ENCODE measurements at regions not wholly inside any gene's neighbourhood (a gene's known extent, or its start where the extent isn't known, plus 50 kb on each side); places are given as distances from the start of the nearest gene placed in this dataset.
"Not testable (repeated sequence)": the region's sequence is repeated elsewhere in the genome, so short reads cannot be mapped to it uniquely, and the experiment has no call there.

DNA sequence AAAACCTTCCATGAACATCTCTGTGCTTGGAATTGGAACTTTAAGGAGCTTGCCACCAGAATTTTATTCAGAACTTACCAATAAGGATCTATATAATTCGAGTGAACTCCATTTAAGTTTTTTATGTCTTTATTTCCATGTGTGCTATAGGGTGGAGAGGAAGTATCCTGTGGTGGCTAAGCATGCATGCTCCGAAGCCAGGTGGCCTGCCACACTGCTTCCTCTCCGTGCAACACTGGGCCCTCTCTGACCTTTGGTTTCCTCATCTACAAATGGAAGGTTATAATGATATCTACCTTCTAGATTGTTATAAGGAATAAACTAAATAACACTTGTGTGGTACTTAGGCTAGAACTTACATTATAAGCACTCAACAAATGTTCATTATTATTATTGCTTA, 382.1 kb downstream of the PTPRC start:
- ChIA-PET POLR2A (no interaction called here), CTCF (no interaction called here)
- H3K9me3 ChIP-seq (ENCODE audit: control insufficient read depth, insufficient read depth, low read depth, low read length) = no peaks in the 10 kb centered on the region
- no peak for TF ChIP-seq ZNF211 (tag by site-specific recombination; IDR thresholded peaks at IDR 0.05; ENCODE audit: low read depth)
- TF ChIP-seq ZNF621 (tag by site-specific recombination; IDR thresholded peaks at IDR 0.05) = no peak
- TF ChIP-seq, protein P1, sequence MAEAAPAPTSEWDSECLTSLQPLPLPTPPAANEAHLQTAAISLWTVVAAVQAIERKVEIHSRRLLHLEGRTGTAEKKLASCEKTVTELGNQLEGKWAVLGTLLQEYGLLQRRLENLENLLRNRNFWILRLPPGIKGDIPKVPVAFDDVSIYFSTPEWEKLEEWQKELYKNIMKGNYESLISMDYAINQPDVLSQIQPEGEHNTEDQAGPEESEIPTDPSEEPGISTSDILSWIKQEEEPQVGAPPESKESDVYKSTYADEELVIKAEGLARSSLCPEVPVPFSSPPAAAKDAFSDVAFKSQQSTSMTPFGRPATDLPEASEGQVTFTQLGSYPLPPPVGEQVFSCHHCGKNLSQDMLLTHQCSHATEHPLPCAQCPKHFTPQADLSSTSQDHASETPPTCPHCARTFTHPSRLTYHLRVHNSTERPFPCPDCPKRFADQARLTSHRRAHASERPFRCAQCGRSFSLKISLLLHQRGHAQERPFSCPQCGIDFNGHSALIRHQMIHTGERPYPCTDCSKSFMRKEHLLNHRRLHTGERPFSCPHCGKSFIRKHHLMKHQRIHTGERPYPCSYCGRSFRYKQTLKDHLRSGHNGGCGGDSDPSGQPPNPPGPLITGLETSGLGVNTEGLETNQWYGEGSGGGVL (tag by site-specific recombination; IDR thresholded peaks at IDR 0.05) = no peak
- no peak overlapping the region for H3K4me3 ChIP-seq (ENCODE audit: low read depth, low read length)
- H3K4me1 ChIP-seq (ENCODE audit: control insufficient read depth, insufficient read depth, low read length) = no peaks in the 10 kb centered on the region
- no peak overlapping the region for H3K27ac ChIP-seq (ENCODE audit: extremely low read depth, low read depth, low read length)
- no peaks in the 10 kb centered on the region for H3K36me3 ChIP-seq (ENCODE audit: control insufficient read depth in 2 of 2, insufficient read depth in 1 of 2, low read length in 2 of 2)

DNA sequence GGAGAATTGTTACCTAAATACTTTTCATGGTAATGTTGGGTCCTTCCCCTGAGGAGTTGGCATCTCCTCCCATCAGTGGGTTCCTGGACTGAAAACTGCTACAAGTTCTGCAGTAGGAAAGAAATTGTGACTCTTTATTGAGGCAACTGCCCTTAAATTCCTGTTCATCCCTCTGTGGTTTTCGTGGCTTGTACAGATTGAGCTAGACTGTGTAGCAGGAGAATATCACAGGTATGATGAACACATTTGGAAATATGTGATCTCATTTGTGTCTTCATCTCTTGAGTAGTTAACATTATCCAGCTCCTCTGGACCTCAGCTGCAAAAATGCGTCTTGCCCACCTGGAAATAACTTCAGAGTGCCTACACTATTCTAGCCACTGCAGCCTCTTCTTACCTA, 390.6 kb downstream of the PTPRC start:
- H3K36me3 ChIP-seq (ENCODE audit: control insufficient read depth in 2 of 2, insufficient read depth in 1 of 2, low read length in 2 of 2) = no peaks in the 10 kb centered on the region
- CTCF ChIA-PET = no interaction called here
- POLR2A ChIA-PET = no interaction called here

DNA sequence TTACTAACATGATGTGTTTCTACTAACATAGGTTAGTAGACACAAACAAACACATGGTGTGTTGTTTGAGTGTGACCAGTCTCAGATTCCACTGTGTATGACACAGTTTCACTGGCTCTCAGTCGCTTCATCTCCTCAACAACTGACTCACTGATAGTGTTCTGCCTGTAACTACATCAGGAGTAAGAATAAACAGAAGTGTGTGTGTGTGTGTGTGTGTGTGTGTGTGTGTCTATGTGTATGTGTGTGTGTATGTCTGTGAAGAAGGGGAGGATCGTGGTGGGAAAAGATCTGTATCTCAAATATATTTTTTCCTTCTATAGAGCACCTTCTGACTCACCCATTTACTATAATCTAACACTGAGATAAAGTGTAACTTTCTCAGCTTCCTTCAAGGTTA, 391.0 kb downstream of the PTPRC start:
- Histone ChIP-seq H3K4me3 (ENCODE audit: low read depth, low read length) (no peak overlapping the region), H3K9me3 (ENCODE audit: control insufficient read depth, insufficient read depth, low read depth, low read length) (no peaks in the 10 kb centered on the region), H3K4me1 (ENCODE audit: control insufficient read depth, insufficient read depth, low read length) (no peaks in the 10 kb centered on the region), H3K27ac (ENCODE audit: extremely low read depth, low read depth, low read length) (no peak overlapping the region), H3K36me3 (ENCODE audit: control insufficient read depth in 2 of 2, insufficient read depth in 1 of 2, low read length in 2 of 2) (no peaks in the 10 kb centered on the region)
- ChIA-PET POLR2A (no interaction called here), CTCF (no interaction called here)
- no peak for TF ChIP-seq ZNF292 (tag by site-specific recombination; IDR thresholded peaks at IDR 0.05; ENCODE audit: borderline replicate concordance, low read depth)
- no peak for TF ChIP-seq ZNF585B (tag by site-specific recombination; IDR thresholded peaks at IDR 0.05)
- TF ChIP-seq ZNF473 (tag by site-specific recombination; IDR thresholded peaks at IDR 0.05) = no peak
- TF ChIP-seq ZNF324 (tag by site-specific recombination; IDR thresholded peaks at IDR 0.05) = no peak
- no peak for TF ChIP-seq ZNF121 (tag by site-specific recombination; IDR thresholded peaks at IDR 0.05)
- no peak for TF ChIP-seq GLI4 (tag by site-specific recombination; IDR thresholded peaks at IDR 0.05)

More for the DNA sequence above, 390.6 kb downstream of the PTPRC start:
- TF ChIP-seq ZNF792 (tag by site-specific recombination; IDR thresholded peaks at IDR 0.05) = no peak
- no peak for TF ChIP-seq ZBTB17 (tag by site-specific recombination; IDR thresholded peaks at IDR 0.05)
- no peak for TF ChIP-seq ZNF610 (tag by site-specific recombination; IDR thresholded peaks at IDR 0.05; ENCODE audit: borderline replicate concordance)
- TF ChIP-seq ZNF660 (tag by site-specific recombination; IDR thresholded peaks at IDR 0.05) = no peak
- TF ChIP-seq ZNF132 (tag by site-specific recombination; IDR thresholded peaks at IDR 0.05; ENCODE audit: borderline replicate concordance) = no peak
- TF ChIP-seq KLF1 (tag by site-specific recombination; IDR thresholded peaks at IDR 0.05) = no peak
- TF ChIP-seq ZNF621 (tag by site-specific recombination; IDR thresholded peaks at IDR 0.05) = no peak
- TF ChIP-seq ZNF837 (tag by site-specific recombination; IDR thresholded peaks at IDR 0.05) = no peak
- TF ChIP-seq, protein P2, sequence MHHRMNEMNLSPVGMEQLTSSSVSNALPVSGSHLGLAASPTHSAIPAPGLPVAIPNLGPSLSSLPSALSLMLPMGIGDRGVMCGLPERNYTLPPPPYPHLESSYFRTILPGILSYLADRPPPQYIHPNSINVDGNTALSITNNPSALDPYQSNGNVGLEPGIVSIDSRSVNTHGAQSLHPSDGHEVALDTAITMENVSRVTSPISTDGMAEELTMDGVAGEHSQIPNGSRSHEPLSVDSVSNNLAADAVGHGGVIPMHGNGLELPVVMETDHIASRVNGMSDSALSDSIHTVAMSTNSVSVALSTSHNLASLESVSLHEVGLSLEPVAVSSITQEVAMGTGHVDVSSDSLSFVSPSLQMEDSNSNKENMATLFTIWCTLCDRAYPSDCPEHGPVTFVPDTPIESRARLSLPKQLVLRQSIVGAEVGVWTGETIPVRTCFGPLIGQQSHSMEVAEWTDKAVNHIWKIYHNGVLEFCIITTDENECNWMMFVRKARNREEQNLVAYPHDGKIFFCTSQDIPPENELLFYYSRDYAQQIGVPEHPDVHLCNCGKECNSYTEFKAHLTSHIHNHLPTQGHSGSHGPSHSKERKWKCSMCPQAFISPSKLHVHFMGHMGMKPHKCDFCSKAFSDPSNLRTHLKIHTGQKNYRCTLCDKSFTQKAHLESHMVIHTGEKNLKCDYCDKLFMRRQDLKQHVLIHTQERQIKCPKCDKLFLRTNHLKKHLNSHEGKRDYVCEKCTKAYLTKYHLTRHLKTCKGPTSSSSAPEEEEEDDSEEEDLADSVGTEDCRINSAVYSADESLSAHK (tag by site-specific recombination; IDR thresholded peaks at IDR 0.05) = no peak
- no peak overlapping the region for H3K4me3 ChIP-seq (ENCODE audit: low read depth, low read length)
- no peak overlapping the region for H3K27ac ChIP-seq (ENCODE audit: extremely low read depth, low read depth, low read length)
- no peaks in the 10 kb centered on the region for H3K4me1 ChIP-seq (ENCODE audit: control insufficient read depth, insufficient read depth, low read length)
- H3K9me3 ChIP-seq (ENCODE audit: control insufficient read depth, insufficient read depth, low read depth, low read length) = no peaks in the 10 kb centered on the region

DNA sequence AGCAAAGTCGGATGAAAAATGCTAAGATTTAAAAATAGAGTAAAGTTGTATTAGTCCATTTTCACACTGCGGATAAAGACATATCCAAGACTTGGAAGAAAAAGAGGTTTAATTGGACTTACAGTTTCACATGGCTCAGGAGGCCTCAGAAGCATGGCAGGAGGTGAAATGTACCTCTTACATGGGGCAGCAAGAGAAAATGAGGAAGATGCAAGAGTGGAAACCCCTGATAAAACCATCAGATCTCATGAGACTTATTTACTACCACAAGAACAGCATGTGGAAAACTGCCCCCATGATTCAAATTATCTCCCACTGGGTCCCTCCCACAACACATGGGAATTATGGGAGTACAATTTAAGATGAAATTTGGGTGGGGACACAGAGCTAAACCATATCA, 391.7 kb downstream of the PTPRC start:
- H3K4me3 ChIP-seq (ENCODE audit: low read depth, low read length); H3K27ac ChIP-seq (ENCODE audit: extremely low read depth, low read depth, low read length); POLR2A ChIA-PET; H3K36me3 ChIP-seq (ENCODE audit: control insufficient read depth in 2 of 2, insufficient read depth in 1 of 2, low read length in 2 of 2); CTCF ChIA-PET; H3K4me1 ChIP-seq (ENCODE audit: control insufficient read depth, insufficient read depth, low read length); H3K9me3 ChIP-seq (ENCODE audit: control insufficient read depth, insufficient read depth, low read depth, low read length): not testable (repeated sequence)

DNA sequence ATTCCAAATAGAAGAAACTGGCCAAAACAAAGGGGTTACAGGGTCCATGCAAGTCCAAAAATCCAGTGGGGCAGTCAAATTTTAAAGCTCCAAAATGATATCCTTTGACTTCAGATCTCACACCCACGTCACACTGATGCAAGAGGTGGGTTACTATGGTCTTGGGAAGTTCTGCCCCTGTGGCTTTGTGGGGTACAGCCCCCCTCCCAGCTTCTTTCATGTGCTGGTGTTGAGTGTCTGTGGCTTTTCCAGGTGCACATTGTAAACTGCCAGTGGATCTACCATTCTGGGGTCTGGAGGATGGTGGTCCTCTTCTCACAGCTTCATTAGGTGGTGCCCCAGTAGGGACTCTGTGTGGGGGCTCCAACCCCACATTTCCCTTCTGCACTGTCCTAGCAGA, 392.3 kb downstream of the PTPRC start:
- H3K36me3 ChIP-seq (ENCODE audit: control insufficient read depth in 2 of 2, insufficient read depth in 1 of 2, low read length in 2 of 2); CTCF ChIA-PET; H3K4me3 ChIP-seq (ENCODE audit: low read depth, low read length); H3K27ac ChIP-seq (ENCODE audit: extremely low read depth, low read depth, low read length); H3K4me1 ChIP-seq (ENCODE audit: control insufficient read depth, insufficient read depth, low read length); POLR2A ChIA-PET; H3K9me3 ChIP-seq (ENCODE audit: control insufficient read depth, insufficient read depth, low read depth, low read length): not testable (repeated sequence)

DNA sequence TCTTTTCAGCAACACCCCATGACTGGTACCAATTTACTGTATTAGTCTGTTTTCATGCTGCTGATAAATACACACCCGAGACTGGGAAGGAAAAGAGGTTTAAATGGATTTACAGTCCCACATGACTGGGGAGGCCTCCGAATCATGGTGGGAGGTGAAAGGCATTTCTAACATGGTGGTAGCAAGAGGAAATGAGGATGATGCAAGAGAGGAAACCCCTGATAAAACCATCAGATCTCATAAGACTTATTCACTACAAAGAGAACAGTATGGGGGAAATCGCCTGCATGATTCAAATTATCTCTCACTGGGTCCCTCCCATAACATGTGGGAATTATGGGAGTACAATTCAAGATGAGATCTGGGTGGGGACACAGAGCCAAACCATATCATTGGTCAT, 393.6 kb downstream of the PTPRC start:
- H3K4me3 ChIP-seq (ENCODE audit: low read depth, low read length); H3K27ac ChIP-seq (ENCODE audit: extremely low read depth, low read depth, low read length); POLR2A ChIA-PET; H3K36me3 ChIP-seq (ENCODE audit: control insufficient read depth in 2 of 2, insufficient read depth in 1 of 2, low read length in 2 of 2); H3K4me1 ChIP-seq (ENCODE audit: control insufficient read depth, insufficient read depth, low read length); CTCF ChIA-PET; H3K9me3 ChIP-seq (ENCODE audit: control insufficient read depth, insufficient read depth, low read depth, low read length): not testable (repeated sequence)

Data from HEK293 (cell line).